ENCODE measurements at regions not wholly inside any gene's neighbourhood (a gene's known extent, or its start where the extent isn't known, plus 50 kb on each side); places are given as distances from the start of the nearest gene placed in this dataset.
"Not testable (repeated sequence)": the region's sequence is repeated elsewhere in the genome, so short reads cannot be mapped to it uniquely, and the experiment has no call there.

- Histone ChIP-seq H3K36me3 (ENCODE audit: insufficient read depth, low read length) (no peaks in the 10 kb centered on the region), H3K4me3 (ENCODE audit: low read length) (no peak overlapping the region), H3K9me2 (replicated peaks; ENCODE audit: insufficient read depth, low read length) (no peaks in the 10 kb centered on the region), H3K4me1 (ENCODE audit: low read length) (peaks cover 16% of the 10 kb centered on the region), H3K9me3 (ENCODE audit: low read length) (no peaks in the 10 kb centered on the region), H3K27ac (ENCODE audit: low read length) (no peak overlapping the region), H4K20me1 (ENCODE audit: insufficient read depth, low read depth, low read length) (no peaks in the 10 kb centered on the region), H2AFZ (ENCODE audit: low read length) (no peak overlapping the region), H3K27me3 (ENCODE audit: low read length) (no peaks in the 10 kb centered on the region), H3K79me2 (ENCODE audit: low read length) (no peaks in the 10 kb centered on the region), H3K9ac (ENCODE audit: low read length) (no peak overlapping the region), H3K4me2 (ENCODE audit: low read depth, low read length, poor library complexity, severe bottlenecking) (no peak overlapping the region)
- no peak for DNase-seq
Observed at GRCh38 chr3:25844891-25845290, 55.0 kb downstream of the OXSM start.

- no peak overlapping the region for H3K9ac ChIP-seq (ENCODE audit: low read length)
- H3K4me1 ChIP-seq (ENCODE audit: low read length) = peaks cover 2% of the 10 kb centered on the region
- H3K9me2 ChIP-seq (replicated peaks; ENCODE audit: insufficient read depth, low read length) = no peaks in the 10 kb centered on the region
- H3K27me3 ChIP-seq (ENCODE audit: low read length) = no peaks in the 10 kb centered on the region
- H3K79me2 ChIP-seq (ENCODE audit: low read length) = no peaks in the 10 kb centered on the region
- H4K20me1 ChIP-seq (ENCODE audit: insufficient read depth, low read depth, low read length) = no peaks in the 10 kb centered on the region
- DNase-seq = no peak
- no peak overlapping the region for H2AFZ ChIP-seq (ENCODE audit: low read length)
- no peak overlapping the region for H3K4me3 ChIP-seq (ENCODE audit: low read length)
- H3K4me2 ChIP-seq (ENCODE audit: low read depth, low read length, poor library complexity, severe bottlenecking) = no peak overlapping the region
- no peaks in the 10 kb centered on the region for H3K36me3 ChIP-seq (ENCODE audit: insufficient read depth, low read length)
- no peak overlapping the region for H3K27ac ChIP-seq (ENCODE audit: low read length)
- H3K9me3 ChIP-seq (ENCODE audit: low read length) = no peaks in the 10 kb centered on the region
Observed at GRCh38 chr3:25846282-25846681, 56.4 kb downstream of the OXSM start.

GRCh38 chr3:25849091-25849490 is 59.2 kb downstream of the OXSM start:
- no peak overlapping the region for H3K4me3 ChIP-seq (ENCODE audit: low read length)
- DNase-seq = no peak
- H4K20me1 ChIP-seq (ENCODE audit: insufficient read depth, low read depth, low read length) = no peaks in the 10 kb centered on the region
- no peak overlapping the region for H3K9ac ChIP-seq (ENCODE audit: low read length)
- H3K9me3 ChIP-seq (ENCODE audit: low read length) = no peaks in the 10 kb centered on the region
- H3K4me1 ChIP-seq (ENCODE audit: low read length) = no peaks in the 10 kb centered on the region
- no peaks in the 10 kb centered on the region for H3K36me3 ChIP-seq (ENCODE audit: insufficient read depth, low read length)
- H3K27ac ChIP-seq (ENCODE audit: low read length) = no peak overlapping the region
- no peaks in the 10 kb centered on the region for H3K79me2 ChIP-seq (ENCODE audit: low read length)
- no peaks in the 10 kb centered on the region for H3K9me2 ChIP-seq (replicated peaks; ENCODE audit: insufficient read depth, low read length)
- H3K4me2 ChIP-seq (ENCODE audit: low read depth, low read length, poor library complexity, severe bottlenecking) = no peak overlapping the region
- H3K27me3 ChIP-seq (ENCODE audit: low read length) = no peaks in the 10 kb centered on the region
- H2AFZ ChIP-seq (ENCODE audit: low read length) = no peak overlapping the region

GRCh38 chr3:25849641-25850385 is 59.9 kb downstream of the OXSM start:
- Histone ChIP-seq H3K79me2 (ENCODE audit: low read length) (no peaks in the 10 kb centered on the region), H3K9me3 (ENCODE audit: low read length) (no peaks in the 10 kb centered on the region), H3K4me2 (ENCODE audit: low read depth, low read length, poor library complexity, severe bottlenecking) (no peak overlapping the region), H3K9ac (ENCODE audit: low read length) (no peak overlapping the region), H3K4me1 (ENCODE audit: low read length) (no peaks in the 10 kb centered on the region), H3K27ac (ENCODE audit: low read length) (no peak overlapping the region), H3K36me3 (ENCODE audit: insufficient read depth, low read length) (no peaks in the 10 kb centered on the region), H3K4me3 (ENCODE audit: low read length) (no peak overlapping the region), H4K20me1 (ENCODE audit: insufficient read depth, low read depth, low read length) (no peaks in the 10 kb centered on the region), H2AFZ (ENCODE audit: low read length) (no peak overlapping the region), H3K27me3 (ENCODE audit: low read length) (no peaks in the 10 kb centered on the region), H3K9me2 (replicated peaks; ENCODE audit: insufficient read depth, low read length) (no peaks in the 10 kb centered on the region)
- no peak for DNase-seq

GRCh38 chr3:25851693-25852259 is 61.9 kb downstream of the OXSM start:
- DNase-seq; H3K9me3 ChIP-seq (ENCODE audit: low read length); H3K9me2 ChIP-seq (replicated peaks; ENCODE audit: insufficient read depth, low read length); H2AFZ ChIP-seq (ENCODE audit: low read length); H3K4me3 ChIP-seq (ENCODE audit: low read length); H3K4me1 ChIP-seq (ENCODE audit: low read length); H3K79me2 ChIP-seq (ENCODE audit: low read length); H4K20me1 ChIP-seq (ENCODE audit: insufficient read depth, low read depth, low read length); H3K27ac ChIP-seq (ENCODE audit: low read length); H3K4me2 ChIP-seq (ENCODE audit: low read depth, low read length, poor library complexity, severe bottlenecking); H3K9ac ChIP-seq (ENCODE audit: low read length); H3K36me3 ChIP-seq (ENCODE audit: insufficient read depth, low read length); H3K27me3 ChIP-seq (ENCODE audit: low read length): not testable (repeated sequence)

GRCh38 chr3:25854214-25854613 is 64.3 kb downstream of the OXSM start:
- no peak overlapping the region for H3K4me2 ChIP-seq (ENCODE audit: low read depth, low read length, poor library complexity, severe bottlenecking)
- H4K20me1 ChIP-seq (ENCODE audit: insufficient read depth, low read depth, low read length) = no peaks in the 10 kb centered on the region
- peak overlapping the region; percentile 38; the same call in 1 of the 2 replicates for H2AFZ ChIP-seq (ENCODE audit: low read length)

GRCh38 chr3:25854635-25855034 is 64.7 kb downstream of the OXSM start:
- H3K27me3 ChIP-seq (ENCODE audit: low read length) = no peaks in the 10 kb centered on the region
- no peak overlapping the region for H3K9ac ChIP-seq (ENCODE audit: low read length)
- no peaks in the 10 kb centered on the region for H3K4me1 ChIP-seq (ENCODE audit: low read length)
- no peaks in the 10 kb centered on the region for H3K36me3 ChIP-seq (ENCODE audit: insufficient read depth, low read length)
- H3K27ac ChIP-seq (ENCODE audit: low read length) = no peak overlapping the region
- no peaks in the 10 kb centered on the region for H3K79me2 ChIP-seq (ENCODE audit: low read length)
- no peak overlapping the region for H3K4me3 ChIP-seq (ENCODE audit: low read length)
- H3K9me2 ChIP-seq (replicated peaks; ENCODE audit: insufficient read depth, low read length) = no peaks in the 10 kb centered on the region
- peak overlapping the region; percentile 38; the same call in 1 of the 2 replicates for H2AFZ ChIP-seq (ENCODE audit: low read length)
- no peak for DNase-seq
- no peak overlapping the region for H3K4me2 ChIP-seq (ENCODE audit: low read depth, low read length, poor library complexity, severe bottlenecking)
- H3K9me3 ChIP-seq (ENCODE audit: low read length) = no peaks in the 10 kb centered on the region
- H4K20me1 ChIP-seq (ENCODE audit: insufficient read depth, low read depth, low read length) = no peaks in the 10 kb centered on the region

More at GRCh38 chr3:25854214-25854613, 64.3 kb downstream of the OXSM start:
- Histone ChIP-seq H3K27ac (ENCODE audit: low read length) (no peak overlapping the region), H3K4me3 (ENCODE audit: low read length) (no peak overlapping the region), H3K79me2 (ENCODE audit: low read length) (no peaks in the 10 kb centered on the region), H3K9me3 (ENCODE audit: low read length) (no peaks in the 10 kb centered on the region), H3K36me3 (ENCODE audit: insufficient read depth, low read length) (no peaks in the 10 kb centered on the region), H3K27me3 (ENCODE audit: low read length) (no peaks in the 10 kb centered on the region), H3K4me1 (ENCODE audit: low read length) (no peaks in the 10 kb centered on the region), H3K9me2 (replicated peaks; ENCODE audit: insufficient read depth, low read length) (no peaks in the 10 kb centered on the region), H3K9ac (ENCODE audit: low read length) (no peak overlapping the region)
- DNase-seq = no peak

GRCh38 chr3:25855266-25855784 is 65.4 kb downstream of the OXSM start:
- Histone ChIP-seq H3K4me2 (ENCODE audit: low read depth, low read length, poor library complexity, severe bottlenecking) (no peak overlapping the region), H3K9ac (ENCODE audit: low read length) (no peak overlapping the region), H3K79me2 (ENCODE audit: low read length) (no peaks in the 10 kb centered on the region)

More at GRCh38 chr3:25855266-25855784, 65.4 kb downstream of the OXSM start:
- Histone ChIP-seq H3K27me3 (ENCODE audit: low read length) (no peaks in the 10 kb centered on the region), H3K36me3 (ENCODE audit: insufficient read depth, low read length) (no peaks in the 10 kb centered on the region), H3K4me3 (ENCODE audit: low read length) (no peak overlapping the region), H3K27ac (ENCODE audit: low read length) (no peak overlapping the region), H3K4me1 (ENCODE audit: low read length) (no peaks in the 10 kb centered on the region), H2AFZ (ENCODE audit: low read length) (no peak overlapping the region), H4K20me1 (ENCODE audit: insufficient read depth, low read depth, low read length) (no peaks in the 10 kb centered on the region), H3K9me2 (replicated peaks; ENCODE audit: insufficient read depth, low read length) (no peaks in the 10 kb centered on the region), H3K9me3 (ENCODE audit: low read length) (no peaks in the 10 kb centered on the region)
- DNase-seq = no peak

Data from Karpas-422 (cell line).